ENCODE measurements at regions not wholly inside any gene's neighbourhood (a gene's known extent, or its start where the extent isn't known, plus 50 kb on each side); places are given as distances from the start of the nearest gene placed in this dataset.

DNA sequence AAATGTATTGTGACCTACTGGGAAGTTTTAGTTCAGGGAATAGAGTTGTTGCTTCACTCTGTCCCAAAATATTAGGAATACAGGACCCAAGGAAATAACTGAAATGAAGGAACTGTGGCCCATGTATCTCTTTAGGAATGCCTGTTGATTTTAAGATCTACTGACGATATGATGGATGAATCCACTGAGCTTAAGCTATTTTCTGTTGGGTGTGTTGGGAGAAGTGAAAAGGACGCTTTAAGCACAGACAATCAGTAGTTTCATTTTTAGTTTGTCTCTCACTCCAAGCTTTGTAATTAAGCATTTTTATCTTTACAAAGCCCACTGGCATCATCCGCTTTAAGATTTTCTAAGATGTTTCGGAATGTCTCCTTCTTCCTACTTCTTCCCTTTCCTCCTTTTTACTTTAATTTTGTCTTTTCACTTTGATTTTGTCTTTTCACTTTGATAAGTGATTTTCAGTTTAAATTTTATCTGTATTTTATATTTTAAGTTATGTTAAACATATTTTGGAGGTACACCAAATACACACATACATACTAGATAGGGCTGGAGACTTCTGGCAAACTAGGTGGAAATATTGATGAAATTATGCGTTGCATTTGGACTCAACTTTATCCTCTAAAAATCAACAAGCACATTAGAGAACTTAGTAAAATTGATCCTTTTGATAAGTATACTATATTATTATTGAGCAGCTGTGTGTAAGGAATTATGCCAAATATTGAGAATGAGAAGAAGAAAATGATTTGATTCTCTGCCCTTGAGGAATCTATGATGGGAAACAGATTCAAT, 52.3 kb upstream of the USP44 start:
- TF ChIP-seq EZH2 (IDR thresholded peaks at IDR 0.05; ENCODE audit: low read length, missing control alignments): no peak
- TF ChIP-seq CTCF (conservative IDR thresholded peaks at IDR 0.05 in 1 of 2, IDR thresholded peaks at IDR 0.05 in 1 of 2; ENCODE audit: low read depth in 1 of 2, low read length in 2 of 2): no peak

Data from fibroblast of lung (primary cell).